HG03460 (cell line): ENCODE measurements at regions not wholly inside any gene's neighbourhood (a gene's known extent, or its start where the extent isn't known, plus 50 kb on each side); places are given as distances from the start of the nearest gene placed in this dataset.

Source experiments
- ATAC-seq: cut with Tn5 transposase; IDR thresholded peaks from one replicate; pipeline ENCODE4 v1.9.1; 2021; ENCODE audit not compliant: unreplicated experiment

GRCh38 chr2:126748188-126748760 lies 92.3 kb downstream of the GYPC start:
- no peak for ATAC-seq

- ATAC-seq = no peak
These were observed 93.1 kb downstream of the GYPC start for GRCh38 chr2:126748929-126749518.

GRCh38 chr2:126749537-126749936 lies 93.6 kb downstream of the GYPC start:
- ATAC-seq = no peak

GRCh38 chr2:126750506-126750905 lies 94.5 kb downstream of the GYPC start:
- ATAC-seq = no peak

GRCh38 chr2:126751477-126751876 lies 95.5 kb downstream of the GYPC start:
- no peak for ATAC-seq

GRCh38 chr2:126752876-126753275 lies 96.9 kb downstream of the GYPC start:
- ATAC-seq = no peak

- no peak for ATAC-seq
These were observed 97.7 kb downstream of the GYPC start for GRCh38 chr2:126753501-126754212.

GRCh38 chr2:126754240-126755004 lies 98.5 kb downstream of the GYPC start:
- no peak for ATAC-seq

- ATAC-seq = no peak
These were observed 100.2 kb downstream of the GYPC start for GRCh38 chr2:126756125-126756524.

GRCh38 chr2:126761256-126761980 lies 105.5 kb downstream of the GYPC start:
- no peak for ATAC-seq

- ATAC-seq = no peak
These were observed 106.3 kb downstream of the GYPC start for GRCh38 chr2:126761981-126762878.

GRCh38 chr2:126764686-126765265 lies 108.8 kb downstream of the GYPC start:
- no peak for ATAC-seq

- ATAC-seq = no peak
These were observed 109.4 kb downstream of the GYPC start for GRCh38 chr2:126765395-126765794.

- ATAC-seq = no peak
These were observed 110.5 kb downstream of the GYPC start for GRCh38 chr2:126766295-126766968.

- ATAC-seq = no peak
These were observed 111.0 kb downstream of the GYPC start for GRCh38 chr2:126766969-126767296.

- no peak for ATAC-seq
These were observed 113.2 kb downstream of the GYPC start for GRCh38 chr2:126769118-126769517.

- no peak for ATAC-seq
These were observed 114.5 kb downstream of the GYPC start for GRCh38 chr2:126770466-126770865.

GRCh38 chr2:126771094-126771493 lies 115.1 kb downstream of the GYPC start:
- ATAC-seq = no peak

- no peak for ATAC-seq
These were observed 115.7 kb downstream of the GYPC start for GRCh38 chr2:126771501-126772195.
